ENCODE measurements at regions not wholly inside any gene's neighbourhood (a gene's known extent, or its start where the extent isn't known, plus 50 kb on each side); places are given as distances from the start of the nearest gene placed in this dataset.

- DNase-seq: no peak
Observed at GRCh38 chr19:30895946-30896345, 453.3 kb downstream of the TSHZ3 start.

- no peak for DNase-seq
Observed at GRCh38 chr19:30891051-30891450, 458.2 kb downstream of the TSHZ3 start.

- no peak for DNase-seq
Observed at GRCh38 chr19:30890033-30890432, 459.2 kb downstream of the TSHZ3 start.

GRCh38 chr19:30888937-30889336 lies 460.3 kb downstream of the TSHZ3 start:
- no peak for DNase-seq

GRCh38 chr19:30887042-30887441 lies 462.2 kb downstream of the TSHZ3 start:
- no peak for DNase-seq

GRCh38 chr19:30886222-30886621 lies 463.0 kb downstream of the TSHZ3 start:
- no peak for DNase-seq

GRCh38 chr19:30884146-30884812 lies 465.0 kb downstream of the TSHZ3 start:
- DNase-seq: no peak

- no peak for DNase-seq
Observed at GRCh38 chr19:30883071-30883470, 466.2 kb downstream of the TSHZ3 start.

- no peak for DNase-seq
Observed at GRCh38 chr19:30882411-30883005, 466.7 kb downstream of the TSHZ3 start.

- no peak for DNase-seq
Observed at GRCh38 chr19:30881930-30882329, 467.3 kb downstream of the TSHZ3 start.

- DNase-seq: no peak
Observed at GRCh38 chr19:30881281-30881680, 468.0 kb downstream of the TSHZ3 start.

GRCh38 chr19:30880551-30880950 lies 468.7 kb downstream of the TSHZ3 start:
- no peak for DNase-seq

- DNase-seq: no peak
Observed at GRCh38 chr19:30880151-30880550, 469.1 kb downstream of the TSHZ3 start.

- DNase-seq: no peak
Observed at GRCh38 chr19:30879736-30880135, 469.5 kb downstream of the TSHZ3 start.

- DNase-seq: no peak
Observed at GRCh38 chr19:30879225-30879624, 470.0 kb downstream of the TSHZ3 start.

- no peak for DNase-seq
Observed at GRCh38 chr19:30878495-30878894, 470.7 kb downstream of the TSHZ3 start.

GRCh38 chr19:30877661-30878113 lies 471.5 kb downstream of the TSHZ3 start:
- no peak for DNase-seq

GRCh38 chr19:30873691-30874090 lies 475.5 kb downstream of the TSHZ3 start:
- DNase-seq: no peak

GRCh38 chr19:30873003-30873402 lies 476.2 kb downstream of the TSHZ3 start:
- no peak for DNase-seq

GRCh38 chr19:30871979-30872378 lies 477.3 kb downstream of the TSHZ3 start:
- no peak for DNase-seq

GRCh38 chr19:30870876-30871275 lies 478.4 kb downstream of the TSHZ3 start:
- no peak for DNase-seq

GRCh38 chr19:30865511-30865910 lies 483.7 kb downstream of the TSHZ3 start:
- DNase-seq: no peak

- DNase-seq: no peak
Observed at GRCh38 chr19:30864391-30865215, 484.6 kb downstream of the TSHZ3 start.

- no peak for DNase-seq
Observed at GRCh38 chr19:30862876-30863275, 486.4 kb downstream of the TSHZ3 start.
